H1 (cell line): ENCODE measurements at regions not wholly inside any gene's neighbourhood (a gene's known extent, or its start where the extent isn't known, plus 50 kb on each side); places are given as distances from the start of the nearest gene placed in this dataset.

ENCODE experiments used
- CTCF ChIA-PET: fragments of 300-600 bp; sonication (Branson Sonifier 250); formaldehyde crosslinking; loops from one replicate; lab custom pipeline; 2021; ENCODE audit not compliant: partially characterized antibody; lab: Charles Lee
- POLR2A ChIA-PET: fragments of 300-600 bp; sonication (Branson Sonifier 250); formaldehyde crosslinking; loops from one replicate; lab custom pipeline; 2021; ENCODE audit warnings: inconsistent platforms; ENCODE audit not compliant: partially characterized antibody; lab: Charles Lee
- DNase-seq, 2 experiments: peaks; one replicate each; pipeline versions ENCODE4 v3.0.0 to v3.0.0-alpha.2; 2010 to 2022; ENCODE audit warnings: low spot score in 2 of 2, low read depth in 1 of 2, mixed read lengths in 1 of 2
- FAIRE-seq: peaks from 2 replicates; lab custom pipeline; 2011; peaks lifted over from hg19 to GRCh38; lab: Jason Lieb, UNC
- H2AFZ ChIP-seq: 2 replicates; pipeline ENCODE4 v1.8.1; 2012; ENCODE audit warnings: low read length, inconsistent platforms
- H2AK5ac ChIP-seq: 2 replicates; pipeline ENCODE4 v1.6.1; 2013; ENCODE audit warnings: low read depth, low read length
- H2BK120ac ChIP-seq: replicated peaks from 2 replicates; pipeline ENCODE3; 2013; ENCODE audit warnings: low read depth, low read length, inconsistent platforms
- H2BK12ac ChIP-seq: 2 replicates; pipeline ENCODE4 v1.6.1; 2013; ENCODE audit warnings: low read depth, low read length
- H2BK15ac ChIP-seq: 2 replicates; pipeline ENCODE4 v1.6.1; 2013; ENCODE audit warnings: low read length
- H2BK20ac ChIP-seq: 2 replicates; pipeline ENCODE4 v1.6.1; 2013; ENCODE audit warnings: low read length
- H2BK5ac ChIP-seq: 2 replicates; pipeline ENCODE4 v1.6.1; 2013; ENCODE audit warnings: low read depth, low read length
- H3K14ac ChIP-seq: 2 replicates; pipeline ENCODE4 v1.6.1; 2013; ENCODE audit warnings: inconsistent platforms; ENCODE audit not compliant: insufficient read length
- H3K18ac ChIP-seq: 2 replicates; pipeline ENCODE4 v1.6.1; 2013; ENCODE audit warnings: low read length; ENCODE audit errors: extremely low read depth
- H3K23ac ChIP-seq: 2 replicates; pipeline ENCODE4 v1.6.1; 2013; ENCODE audit warnings: inconsistent platforms; ENCODE audit not compliant: insufficient read length
- H3K23me2 ChIP-seq: 2 replicates; pipeline ENCODE4 v1.6.1; 2013; ENCODE audit warnings: low read depth, low read length
- H3K27ac ChIP-seq: 2 replicates; pipeline ENCODE4 v1.6.1; 2011; ENCODE audit warnings: low read depth, low read length, inconsistent platforms
- H3K27me3 ChIP-seq, 4 experiments: replicated peaks in 1 of 4; 1 replicate in 1 of 4; 2 replicates in 3 of 4; pipeline versions ENCODE4 v1.6.1 to v1.8.1; 2011 to 2013; ENCODE audit warnings: low read length in 3 of 4, mild to moderate bottlenecking in 3 of 4, inconsistent platforms in 2 of 4, mixed read lengths in 2 of 4, moderate library complexity in 1 of 4; ENCODE audit not compliant: control insufficient read depth in 3 of 4, insufficient read depth in 3 of 4; ENCODE audit errors: extremely low read depth in 1 of 4
- H3K36me3 ChIP-seq, 4 experiments: 2 replicates each; pipeline versions ENCODE4 v1.6.1 to v1.8.1; 2011 to 2013; ENCODE audit warnings: mild to moderate bottlenecking in 4 of 4, low read length in 3 of 4, moderate library complexity in 2 of 4, control low read depth in 1 of 4, inconsistent platforms in 1 of 4; ENCODE audit not compliant: insufficient read depth in 4 of 4, control insufficient read depth in 2 of 4
- H3K4ac ChIP-seq: replicated peaks from 2 replicates; pipeline ENCODE3; 2013; ENCODE audit warnings: low read length, low read depth, mixed read lengths, inconsistent platforms; ENCODE audit not compliant: insufficient read length
- H3K4me1 ChIP-seq, 4 experiments: replicated peaks in 1 of 4; 1 replicate in 1 of 4; 2 replicates in 3 of 4; pipeline versions ENCODE4 v1.6.1 to v1.8.1; 2011 to 2013; ENCODE audit warnings: low read length in 3 of 4, inconsistent platforms in 2 of 4, mixed read lengths in 1 of 4; ENCODE audit not compliant: insufficient read depth in 4 of 4, control insufficient read depth in 3 of 4
- H3K4me2 ChIP-seq, 2 experiments: 2 replicates each; pipeline versions ENCODE4 v1.6.1 to v1.8.1; 2011 to 2013; ENCODE audit warnings: low read depth in 2 of 2, low read length in 2 of 2, control low read depth in 1 of 2, inconsistent platforms in 1 of 2, mild to moderate bottlenecking in 1 of 2; ENCODE audit not compliant: insufficient read depth in 1 of 2
- H3K4me3 ChIP-seq, 4 experiments: fragments of 200-600, 300-600 bp in 1 of 4; sonication (generic), shearing (Covaris generic), sonication (Bioruptor Twin) in 1 of 4; 2 replicates each; pipeline versions ENCODE4 v1.5.1 to v1.8.1; 2011 to 2016; ENCODE audit warnings: low read length in 4 of 4, low read depth in 3 of 4, control low read depth in 2 of 4, inconsistent platforms in 2 of 4, mild to moderate bottlenecking in 2 of 4, mixed read lengths in 1 of 4, moderate library complexity in 1 of 4; ENCODE audit not compliant: insufficient read depth in 2 of 4; ENCODE audit errors: extremely low read depth in 1 of 4
- H3K56ac ChIP-seq: replicated peaks from 2 replicates; pipeline ENCODE3; 2013; ENCODE audit warnings: low read depth, mild to moderate bottlenecking, mixed read lengths, low read length, inconsistent platforms; ENCODE audit not compliant: insufficient read length
- H3K79me1 ChIP-seq: 2 replicates; pipeline ENCODE4 v1.6.1; 2013; ENCODE audit warnings: low read depth, low read length, control low read depth
- H3K79me2 ChIP-seq, 2 experiments: 2 replicates each; pipeline versions ENCODE4 v1.6.1 to v1.8.1; 2012 to 2013; ENCODE audit warnings: low read length in 2 of 2, mild to moderate bottlenecking in 2 of 2, inconsistent platforms in 1 of 2; ENCODE audit not compliant: insufficient read depth in 2 of 2, control insufficient read depth in 1 of 2
- H3K9ac ChIP-seq, 4 experiments: replicated peaks in 1 of 4; 1 replicate in 1 of 4; 2 replicates in 3 of 4; pipeline versions ENCODE4 v1.6.1 to v1.8.1; 2011 to 2013; ENCODE audit warnings: low read depth in 3 of 4, low read length in 3 of 4, control low read depth in 2 of 4, mild to moderate bottlenecking in 2 of 4, moderate library complexity in 2 of 4, inconsistent platforms in 1 of 4; ENCODE audit errors: extremely low read depth in 1 of 4
- H3K9me3 ChIP-seq, 2 experiments: 2 replicates each; pipeline versions ENCODE4 v1.6.1 to v1.8.1; 2012 to 2013; ENCODE audit warnings: mild to moderate bottlenecking in 2 of 2, moderate library complexity in 2 of 2, control low read depth in 1 of 2, inconsistent platforms in 1 of 2, low read depth in 1 of 2, low read length in 1 of 2, mixed read lengths in 1 of 2; ENCODE audit not compliant: insufficient read depth in 2 of 2
- H4K20me1 ChIP-seq, 2 experiments: replicated peaks in 1 of 2; 2 replicates each; pipeline versions ENCODE3 to v1.8.1; 2011 to 2013; ENCODE audit warnings: inconsistent platforms in 2 of 2, low read length in 2 of 2, mild to moderate bottlenecking in 1 of 2; ENCODE audit not compliant: insufficient read depth in 2 of 2, control insufficient read depth in 1 of 2
- H4K5ac ChIP-seq: 2 replicates; pipeline ENCODE4 v1.6.1; 2013; ENCODE audit warnings: low read length, low read depth, mixed read lengths, inconsistent platforms; ENCODE audit not compliant: insufficient read length
- H4K8ac ChIP-seq: 2 replicates; pipeline ENCODE4 v1.8.0; 2013; ENCODE audit warnings: mild to moderate bottlenecking, moderate library complexity, low read length, inconsistent platforms; ENCODE audit not compliant: insufficient read depth; ENCODE audit errors: extremely low read depth
- H4K91ac ChIP-seq: replicated peaks from 2 replicates; pipeline ENCODE3; 2013; ENCODE audit warnings: low read length, mixed read lengths, inconsistent platforms; ENCODE audit not compliant: insufficient read length
- ASH2L ChIP-seq: fragments of 200-600, 300-600 bp; sonication (generic); IDR thresholded peaks from one replicate; pipeline ENCODE4 v1.7.1; 2017; ENCODE audit warnings: low read length
- HDAC6 ChIP-seq: IDR thresholded peaks from one replicate; pipeline ENCODE4 v1.7.1; 2012; ENCODE audit warnings: low read depth, mild to moderate bottlenecking, inconsistent platforms, low read length, moderate library complexity
- YY1 ChIP-seq: IDR thresholded peaks from 2 replicates; pipeline ENCODE4 v1.6.1; 2011; ENCODE audit warnings: low read depth, mild to moderate bottlenecking, low read length
- WGBS, 2 experiments: shearing (Covaris generic) in 1 of 2; methylation state at CpG; one replicate each; pipeline versions ENCODE4 v1.1.6 to v1.1.7; 2013 to 2015; ENCODE audit warnings: low lambda C conversion rate in 2 of 2, mixed read lengths in 2 of 2, inconsistent platforms in 1 of 2, low coverage in 1 of 2, missing lambda C conversion rate in 1 of 2; ENCODE audit not compliant: insufficient replicate concordance in 2 of 2, insufficient coverage in 1 of 2, insufficient read length in 1 of 2; ENCODE audit errors: extremely low coverage in 1 of 2, missing lambda C conversion rate in 1 of 2; 5-methylcytosine and 5-hydroxymethylcytosine counted together

GRCh38 chr5:60479542-60479941 is 220.4 kb downstream of the DEPDC1B start:
- H2BK120ac ChIP-seq = no peak overlapping the region
- WGBS, 2 experiments = 93% methylated on average over 2 of the region's 2 CpGs; no CpG with 5 or more reads in 1 of the 2 experiments
- H4K20me1 ChIP-seq = no peaks in the 10 kb centered on the region
- no peak overlapping the region for H3K23ac ChIP-seq
- no peaks in the 10 kb centered on the region for H3K23me2 ChIP-seq
- H3K14ac ChIP-seq = no peak overlapping the region
- no peaks in the 10 kb centered on the region for H3K79me1 ChIP-seq
- no peak overlapping the region for H2AK5ac ChIP-seq
- no peak overlapping the region for H3K18ac ChIP-seq
- no peak overlapping the region for H4K8ac ChIP-seq
- FAIRE-seq (no peak), DNase-seq (no peak)
- peaks cover 0 to 4% (median 0%) of the 10 kb centered on the region in 4 experiments; a peak in 2 of 8 replicates for H3K36me3 ChIP-seq
- H3K4me2 ChIP-seq = no peak overlapping the region
- H3K4me3 ChIP-seq = no peak overlapping the region
- H3K27ac ChIP-seq = no peak overlapping the region
- H2BK20ac ChIP-seq = no peak overlapping the region
- H4K5ac ChIP-seq = no peak overlapping the region
- H2BK12ac ChIP-seq = no peak overlapping the region
- ChIA-PET POLR2A (interaction anchor here (1.0 kb wide), 1 partner anchor 10 kb away, joined by 3 read pairs; no protein-coding TSS in a partner anchor), CTCF (no interaction called here)
- H3K4me1 ChIP-seq = no peaks in the 10 kb centered on the region; a peak in 1 of 7 replicates
- no peak overlapping the region for H2AFZ ChIP-seq
- peaks cover 0 to 1% (median 0%) of the 10 kb centered on the region in 4 experiments; a peak in 1 of 7 replicates for H3K27me3 ChIP-seq
- no peak overlapping the region for H3K9ac ChIP-seq
- H2BK5ac ChIP-seq = no peak overlapping the region
- no peaks in the 10 kb centered on the region for H3K79me2 ChIP-seq
- no peak overlapping the region for H3K4ac ChIP-seq
- H3K56ac ChIP-seq = no peak overlapping the region
- peaks cover 0 to 4% of the 10 kb centered on the region in 2 experiments; a peak in 2 of 4 replicates for H3K9me3 ChIP-seq
- no peak overlapping the region for H4K91ac ChIP-seq
- H2BK15ac ChIP-seq = no peak overlapping the region
- TF ChIP-seq YY1 (no peak), HDAC6 (no peak), ASH2L (no peak)
